IMR-90 (cell line): ENCODE measurements at regions not wholly inside any gene's neighbourhood (a gene's known extent, or its start where the extent isn't known, plus 50 kb on each side); places are given as distances from the start of the nearest gene placed in this dataset.

Experiments used
- ATAC-seq: fragments of 200-7000 bp; cut with Tn5 transposase; 2 replicates; pipeline ENCODE4 v1.9.1; 2020; ENCODE audit warnings: low read depth, mild to moderate bottlenecking, moderate library complexity
- BruUV-seq: library from RNA; stranded (reverse); fragments of 400-500 nt; replicated peaks from 2 replicates; lab custom pipeline; 2021; lab: Mats Ljungman, UMichigan
- CTCF ChIA-PET: fragments of 300-600 bp; formaldehyde crosslinking; extraction: SDS; loops from one replicate; lab custom pipeline; 2021; ENCODE audit warnings: antibody characterized with exemption; lab: Yijun Ruan, JAX
- POLR2A ChIA-PET: fragments of 300-600 bp; sonication (Branson Sonifier 250); formaldehyde crosslinking; loops from one replicate; lab custom pipeline; 2022; ENCODE audit warnings: antibody characterized with exemption; ENCODE audit not compliant: unreplicated experiment; lab: Charles Lee
- DNase-seq: peaks from one replicate; pipeline ENCODE4 v3.0.0; 2013
- H2AFZ ChIP-seq: replicated peaks from 2 replicates; pipeline ENCODE3; 2013; ENCODE audit warnings: low read length, mild to moderate bottlenecking; ENCODE audit not compliant: poor library complexity
- H2AK5ac ChIP-seq: 2 replicates; pipeline ENCODE4 v1.6.1; 2013; ENCODE audit warnings: low read depth, low read length, inconsistent platforms
- H2AK9ac ChIP-seq: replicated peaks from 2 replicates; pipeline ENCODE3; 2013; ENCODE audit warnings: mild to moderate bottlenecking, low read depth, low read length, moderate library complexity; ENCODE audit not compliant: poor library complexity
- H2BK120ac ChIP-seq: 2 replicates; pipeline ENCODE4 v1.6.1; 2013; ENCODE audit warnings: low read depth, low read length, inconsistent platforms
- H2BK15ac ChIP-seq: 3 replicates; pipeline ENCODE4 v1.6.1; 2013; ENCODE audit warnings: low read depth, low read length, inconsistent platforms
- H2BK20ac ChIP-seq: 2 replicates; pipeline ENCODE4 v1.6.1; 2013; ENCODE audit warnings: low read depth, mild to moderate bottlenecking, inconsistent platforms, low read length, moderate library complexity
- H2BK5ac ChIP-seq: 2 replicates; pipeline ENCODE4 v1.6.1; 2013; ENCODE audit warnings: mild to moderate bottlenecking, low read depth, low read length, inconsistent platforms; ENCODE audit not compliant: poor library complexity, severe bottlenecking
- H3K14ac ChIP-seq: replicated peaks from 2 replicates; pipeline ENCODE4 v1.6.1; 2013; ENCODE audit warnings: low read depth, low read length, inconsistent platforms
- H3K18ac ChIP-seq: 2 replicates; pipeline ENCODE4 v1.6.1; 2013; ENCODE audit warnings: low read depth, low read length, control low read depth
- H3K23ac ChIP-seq: 2 replicates; pipeline ENCODE4 v1.6.1; 2013; ENCODE audit warnings: low read depth, low read length, inconsistent platforms
- H3K27ac ChIP-seq: 2 replicates; pipeline ENCODE4 v1.5.1; 2013; ENCODE audit warnings: mild to moderate bottlenecking, control low read depth, low read length; ENCODE audit not compliant: insufficient read depth
- H3K27me3 ChIP-seq: 2 replicates; pipeline ENCODE4 v1.6.1; 2013; ENCODE audit warnings: low read length; ENCODE audit not compliant: control insufficient read depth, insufficient read depth
- H3K36me3 ChIP-seq: 2 replicates; pipeline ENCODE4 v1.6.1; 2013; ENCODE audit warnings: low read length, mixed read lengths; ENCODE audit not compliant: control insufficient read depth, insufficient read depth
- H3K4ac ChIP-seq: 2 replicates; pipeline ENCODE4 v1.6.1; 2013; ENCODE audit warnings: low read depth, low read length, inconsistent platforms
- H3K4me1 ChIP-seq: 2 replicates; pipeline ENCODE4 v1.6.1; 2013; ENCODE audit warnings: low read length, mixed read lengths; ENCODE audit not compliant: control insufficient read depth, insufficient read depth
- H3K4me2 ChIP-seq: 2 replicates; pipeline ENCODE4 v1.6.1; 2013; ENCODE audit warnings: low read depth, mild to moderate bottlenecking, control low read depth, low read length, moderate library complexity
- H3K4me3 ChIP-seq: 2 replicates; pipeline ENCODE4 v1.5.1; 2013; ENCODE audit warnings: low read depth, mild to moderate bottlenecking, control low read depth, low read length, moderate library complexity; ENCODE audit not compliant: insufficient read depth
- H3K56ac ChIP-seq: 2 replicates; pipeline ENCODE4 v1.6.1; 2013; ENCODE audit warnings: low read length, inconsistent platforms; ENCODE audit not compliant: insufficient read depth; ENCODE audit errors: extremely low read depth
- H3K79me1 ChIP-seq, 2 experiments: 2 replicates each; pipeline ENCODE4 v1.6.1; 2013; ENCODE audit warnings: low read length in 2 of 2, inconsistent platforms in 1 of 2, low read depth in 1 of 2
- H3K9ac ChIP-seq: 2 replicates; pipeline ENCODE4 v1.6.1; 2013; ENCODE audit warnings: low read depth, low read length, control low read depth
- H3K9me1 ChIP-seq: 2 replicates; pipeline ENCODE4 v1.6.1; 2013; ENCODE audit warnings: low read length, inconsistent platforms; ENCODE audit not compliant: insufficient read depth
- H3K9me3 ChIP-seq: 2 replicates; pipeline ENCODE4 v1.6.1; 2013; ENCODE audit warnings: low read length; ENCODE audit not compliant: control insufficient read depth, insufficient read depth
- H4K20me1 ChIP-seq: 2 replicates; pipeline ENCODE4 v1.6.1; 2013; ENCODE audit warnings: low read length, inconsistent platforms; ENCODE audit not compliant: insufficient read depth
- H4K5ac ChIP-seq: 2 replicates; pipeline ENCODE4 v1.6.1; 2013; ENCODE audit warnings: mild to moderate bottlenecking, low read depth, low read length, control low read depth
- H4K8ac ChIP-seq, 2 experiments: 2 replicates each; pipeline ENCODE4 v1.6.1; 2013; ENCODE audit warnings: low read depth in 2 of 2, low read length in 2 of 2, control low read depth in 1 of 2, inconsistent platforms in 1 of 2
- H4K91ac ChIP-seq: 2 replicates; pipeline ENCODE4 v1.6.1; 2013; ENCODE audit warnings: low read depth, low read length, inconsistent platforms; ENCODE audit not compliant: insufficient read depth
- BHLHE40 ChIP-seq: fragments of 150-350 bp; IDR thresholded peaks from 2 replicates; pipeline ENCODE4 v1.6.1; 2016; ENCODE audit warnings: mild to moderate bottlenecking, low read depth, low read length
- CEBPB ChIP-seq: IDR thresholded peaks from 2 replicates; pipeline ENCODE4 v1.6.1; 2012; ENCODE audit warnings: low read depth, low read length, improper control_type of control experiment
- CHD1 ChIP-seq: IDR thresholded peaks from 2 replicates; pipeline ENCODE4 v1.6.1; 2012; ENCODE audit warnings: low read depth, low read length, improper control_type of control experiment
- ELK1 ChIP-seq: fragments of 150-350 bp; IDR thresholded peaks from 2 replicates; pipeline ENCODE4 v1.6.1; 2016; ENCODE audit warnings: low read depth, mild to moderate bottlenecking, low read length, moderate library complexity, borderline replicate concordance
- FOS ChIP-seq: fragments of 150-350 bp; IDR thresholded peaks from 2 replicates; pipeline ENCODE4 v1.6.1; 2016; ENCODE audit warnings: low read depth, low read length
- MAFK ChIP-seq: IDR thresholded peaks from 2 replicates; pipeline ENCODE4 v1.6.1; 2012; ENCODE audit warnings: low read depth, low read length, improper control_type of control experiment
- MAZ ChIP-seq: IDR thresholded peaks from 2 replicates; pipeline ENCODE4 v1.6.1; 2012; ENCODE audit warnings: low read depth, mild to moderate bottlenecking, low read length, improper control_type of control experiment, moderate library complexity, borderline replicate concordance
- MXI1 ChIP-seq: IDR thresholded peaks from 2 replicates; pipeline ENCODE4 v1.6.1; 2012; ENCODE audit warnings: low read depth, mild to moderate bottlenecking, low read length, moderate library complexity, borderline replicate concordance
- NFE2L2 ChIP-seq: fragments of 150-350 bp; IDR thresholded peaks from 2 replicates; pipeline ENCODE4 v1.6.1; 2016; ENCODE audit warnings: low read depth, mild to moderate bottlenecking, low read length
- POLR2A ChIP-seq: IDR thresholded peaks from 2 replicates; pipeline ENCODE4 v1.6.1; 2012; ENCODE audit warnings: mild to moderate bottlenecking, low read depth, low read length
- RCOR1 ChIP-seq: IDR thresholded peaks from 2 replicates; pipeline ENCODE4 v1.6.1; 2012; ENCODE audit warnings: mild to moderate bottlenecking, low read length, improper control_type of control experiment; ENCODE audit not compliant: insufficient replicate concordance
- RFX5 ChIP-seq: IDR thresholded peaks from 2 replicates; pipeline ENCODE4 v1.8.0; 2012; ENCODE audit warnings: low read depth, mild to moderate bottlenecking, low read length, moderate library complexity
- SMC3 ChIP-seq: fragments of 150-350 bp; IDR thresholded peaks from 2 replicates; pipeline ENCODE4 v1.6.1; 2016; ENCODE audit warnings: low read depth, mild to moderate bottlenecking, antibody characterized with exemption, low read length, moderate library complexity
- USF2 ChIP-seq: fragments of 150-350 bp; IDR thresholded peaks from 2 replicates; pipeline ENCODE4 v1.6.1; 2017; ENCODE audit warnings: mild to moderate bottlenecking, antibody characterized with exemption, low read length, low read depth
- WGBS, 2 experiments: methylation state at CpG; one replicate each; pipeline versions ENCODE4 v1.1.5 to v1.1.7; 2013; ENCODE audit warnings: missing lambda C conversion rate in 2 of 2; ENCODE audit not compliant: insufficient read length in 1 of 2; ENCODE audit errors: extremely low coverage in 2 of 2; 5-methylcytosine and 5-hydroxymethylcytosine counted together
- dilution Hi-C: fragments of 300-500 bp; cut with HindIII; formaldehyde crosslinking; loops from one replicate; pipeline ENCODE4 v1.14.3; 2018; ENCODE audit warnings: low sequenced_read_pairs; ENCODE audit not compliant: unreplicated experiment
- in situ Hi-C: fragments of 300-500 bp; cut with MboI; formaldehyde crosslinking; loops from 3 replicates; pipeline ENCODE4 v1.14.3; 2019; ENCODE audit warnings: low sequenced_read_pairs, inconsistent platforms, mixed read lengths
- intact Hi-C: fragments of 100-400 bp; cut with micrococcal nuclease; formaldehyde crosslinking; loops from 2 replicates; pipeline ENCODE4 v1.10.0; 2022
- TF ChIP-seq, protein P1 (sequence below): conservative IDR thresholded peaks from 2 replicates; pipeline ENCODE4 v1.5.1; 2012; ENCODE audit warnings: mild to moderate bottlenecking, low read depth, low read length, improper control_type of control experiment

DNA sequence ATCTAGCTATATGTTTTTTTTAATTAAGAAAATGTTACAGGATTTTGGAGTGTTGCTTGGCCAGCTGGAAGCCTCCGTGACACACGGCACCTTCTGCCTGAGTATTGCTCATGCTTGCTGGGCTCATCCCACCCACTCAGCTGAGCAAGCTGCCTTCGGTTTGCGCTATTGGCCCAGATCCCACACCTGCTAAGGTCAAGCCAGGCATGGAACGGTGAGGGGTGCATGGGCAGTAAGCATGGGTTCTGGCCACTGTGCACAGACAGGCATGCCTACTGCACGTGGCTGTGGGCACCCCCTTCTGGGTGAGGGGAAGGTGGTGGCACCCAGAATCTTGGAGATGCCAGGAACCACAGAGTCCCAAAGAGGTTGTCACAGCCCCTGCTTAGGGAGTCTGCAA is 1178.4 kb upstream of the PCDH7 start:
- no peak overlapping the region for H3K9ac ChIP-seq
- intact Hi-C loops: no loop called here
- no peak overlapping the region for H4K91ac ChIP-seq
- no peak overlapping the region for H2AFZ ChIP-seq
- CTCF ChIA-PET: no interaction called here
- H2BK120ac ChIP-seq: no peak overlapping the region
- no peak overlapping the region for H3K4me2 ChIP-seq
- H2AK5ac ChIP-seq: no peak overlapping the region
- H2BK15ac ChIP-seq: no peak overlapping the region
- no peaks in the 10 kb centered on the region for H4K20me1 ChIP-seq
- H3K27me3 ChIP-seq: no peaks in the 10 kb centered on the region
- WGBS, 2 experiments: no CpG with 5 or more reads among the region's 6 CpGs
- POLR2A ChIA-PET: no interaction called here
- no peak overlapping the region for H4K5ac ChIP-seq
- no peaks in the 10 kb centered on the region; the same call in 1 of the 2 replicates for H3K9me3 ChIP-seq
- no peak overlapping the region for H3K18ac ChIP-seq
- DNase-seq (no peak), ATAC-seq (no peak)
- H3K4me1 ChIP-seq: no peaks in the 10 kb centered on the region
- H4K8ac ChIP-seq: no peak overlapping the region
- H3K27ac ChIP-seq: no peak overlapping the region
- H3K36me3 ChIP-seq: no peaks in the 10 kb centered on the region
- H3K23ac ChIP-seq: no peak overlapping the region
- no peak overlapping the region for H3K14ac ChIP-seq
- H2AK9ac ChIP-seq: no peak overlapping the region
- no peak for TF ChIP-seq MAFK
- TF ChIP-seq FOS: no peak
- no peak for TF ChIP-seq POLR2A
- no peak for TF ChIP-seq CHD1
- no peak for TF ChIP-seq USF2
- TF ChIP-seq RFX5: no peak
- no peak for TF ChIP-seq BHLHE40
- TF ChIP-seq RCOR1: no peak
- TF ChIP-seq ELK1: no peak
- no peak for TF ChIP-seq MXI1
- TF ChIP-seq CEBPB: no peak
- TF ChIP-seq SMC3: no peak
- TF ChIP-seq, protein P1, sequence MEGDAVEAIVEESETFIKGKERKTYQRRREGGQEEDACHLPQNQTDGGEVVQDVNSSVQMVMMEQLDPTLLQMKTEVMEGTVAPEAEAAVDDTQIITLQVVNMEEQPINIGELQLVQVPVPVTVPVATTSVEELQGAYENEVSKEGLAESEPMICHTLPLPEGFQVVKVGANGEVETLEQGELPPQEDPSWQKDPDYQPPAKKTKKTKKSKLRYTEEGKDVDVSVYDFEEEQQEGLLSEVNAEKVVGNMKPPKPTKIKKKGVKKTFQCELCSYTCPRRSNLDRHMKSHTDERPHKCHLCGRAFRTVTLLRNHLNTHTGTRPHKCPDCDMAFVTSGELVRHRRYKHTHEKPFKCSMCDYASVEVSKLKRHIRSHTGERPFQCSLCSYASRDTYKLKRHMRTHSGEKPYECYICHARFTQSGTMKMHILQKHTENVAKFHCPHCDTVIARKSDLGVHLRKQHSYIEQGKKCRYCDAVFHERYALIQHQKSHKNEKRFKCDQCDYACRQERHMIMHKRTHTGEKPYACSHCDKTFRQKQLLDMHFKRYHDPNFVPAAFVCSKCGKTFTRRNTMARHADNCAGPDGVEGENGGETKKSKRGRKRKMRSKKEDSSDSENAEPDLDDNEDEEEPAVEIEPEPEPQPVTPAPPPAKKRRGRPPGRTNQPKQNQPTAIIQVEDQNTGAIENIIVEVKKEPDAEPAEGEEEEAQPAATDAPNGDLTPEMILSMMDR: no peak
- TF ChIP-seq MAZ: no peak
- TF ChIP-seq NFE2L2: no peak
- H3K56ac ChIP-seq: no peak overlapping the region
- dilution Hi-C loops: no loop called here
- H3K4ac ChIP-seq: no peak overlapping the region
- in situ Hi-C loops: no loop called here
- H3K9me1 ChIP-seq: no peaks in the 10 kb centered on the region; the same call in 1 of the 2 replicates
- H2BK5ac ChIP-seq: no peak overlapping the region
- no peak overlapping the region for H2BK20ac ChIP-seq
- no peaks in the 10 kb centered on the region for H3K79me1 ChIP-seq
- BruUV-seq: no TSS peak
- H3K4me3 ChIP-seq: no peak overlapping the region
